PFSK-1 (cell line): ENCODE measurements at regions not wholly inside any gene's neighbourhood (a gene's known extent, or its start where the extent isn't known, plus 50 kb on each side); places are given as distances from the start of the nearest gene placed in this dataset.

Experiments
- FOXP2 ChIP-seq: optimal IDR thresholded peaks from 2 replicates; pipeline ENCODE3; 2011; ENCODE audit warnings: borderline replicate concordance, control low read depth, inconsistent platforms; ENCODE audit not compliant: insufficient read depth; ENCODE audit errors: extremely low read length, extremely low read depth
- POLR2AphosphoS5 ChIP-seq: IDR thresholded peaks from 2 replicates; pipeline ENCODE4 v1.6.1; 2012; ENCODE audit warnings: low read depth, mild to moderate bottlenecking, control low read depth, low read length, moderate library complexity
- SIN3A ChIP-seq: IDR thresholded peaks from 2 replicates; pipeline ENCODE4 v1.6.1; 2012; ENCODE audit warnings: mild to moderate bottlenecking, low read length, moderate library complexity, borderline replicate concordance; ENCODE audit not compliant: insufficient read depth
- TAF1 ChIP-seq: IDR thresholded peaks from 2 replicates; pipeline ENCODE4 v1.6.1; 2012; ENCODE audit warnings: low read length, control low read depth, borderline replicate concordance; ENCODE audit not compliant: insufficient read depth
- TF ChIP-seq, protein P1 (sequence below), 2 experiments: IDR thresholded peaks; 2 replicates each; pipeline versions ENCODE4 v1.6.1 to v1.8.0; 2011 to 2012; ENCODE audit warnings: low read depth in 2 of 2, low read length in 2 of 2, control low read depth in 1 of 2, inconsistent platforms in 1 of 2, mild to moderate bottlenecking in 1 of 2, moderate library complexity in 1 of 2; ENCODE audit not compliant: insufficient read depth in 1 of 2

- TF ChIP-seq POLR2AphosphoS5: no peak
- no peak for TF ChIP-seq SIN3A
- TF ChIP-seq TAF1: no peak
- TF ChIP-seq, protein P1, sequence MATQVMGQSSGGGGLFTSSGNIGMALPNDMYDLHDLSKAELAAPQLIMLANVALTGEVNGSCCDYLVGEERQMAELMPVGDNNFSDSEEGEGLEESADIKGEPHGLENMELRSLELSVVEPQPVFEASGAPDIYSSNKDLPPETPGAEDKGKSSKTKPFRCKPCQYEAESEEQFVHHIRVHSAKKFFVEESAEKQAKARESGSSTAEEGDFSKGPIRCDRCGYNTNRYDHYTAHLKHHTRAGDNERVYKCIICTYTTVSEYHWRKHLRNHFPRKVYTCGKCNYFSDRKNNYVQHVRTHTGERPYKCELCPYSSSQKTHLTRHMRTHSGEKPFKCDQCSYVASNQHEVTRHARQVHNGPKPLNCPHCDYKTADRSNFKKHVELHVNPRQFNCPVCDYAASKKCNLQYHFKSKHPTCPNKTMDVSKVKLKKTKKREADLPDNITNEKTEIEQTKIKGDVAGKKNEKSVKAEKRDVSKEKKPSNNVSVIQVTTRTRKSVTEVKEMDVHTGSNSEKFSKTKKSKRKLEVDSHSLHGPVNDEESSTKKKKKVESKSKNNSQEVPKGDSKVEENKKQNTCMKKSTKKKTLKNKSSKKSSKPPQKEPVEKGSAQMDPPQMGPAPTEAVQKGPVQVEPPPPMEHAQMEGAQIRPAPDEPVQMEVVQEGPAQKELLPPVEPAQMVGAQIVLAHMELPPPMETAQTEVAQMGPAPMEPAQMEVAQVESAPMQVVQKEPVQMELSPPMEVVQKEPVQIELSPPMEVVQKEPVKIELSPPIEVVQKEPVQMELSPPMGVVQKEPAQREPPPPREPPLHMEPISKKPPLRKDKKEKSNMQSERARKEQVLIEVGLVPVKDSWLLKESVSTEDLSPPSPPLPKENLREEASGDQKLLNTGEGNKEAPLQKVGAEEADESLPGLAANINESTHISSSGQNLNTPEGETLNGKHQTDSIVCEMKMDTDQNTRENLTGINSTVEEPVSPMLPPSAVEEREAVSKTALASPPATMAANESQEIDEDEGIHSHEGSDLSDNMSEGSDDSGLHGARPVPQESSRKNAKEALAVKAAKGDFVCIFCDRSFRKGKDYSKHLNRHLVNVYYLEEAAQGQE (IDR thresholded peaks at IDR 0.05; ENCODE audit: insufficient read depth in 1 of 2, low read depth in 2 of 2, low read length in 2 of 2): no peak
- TF ChIP-seq FOXP2: no peak
Observed at GRCh38 chr13:72427757-72428528, 299.5 kb downstream of the MZT1 start.

DNA sequence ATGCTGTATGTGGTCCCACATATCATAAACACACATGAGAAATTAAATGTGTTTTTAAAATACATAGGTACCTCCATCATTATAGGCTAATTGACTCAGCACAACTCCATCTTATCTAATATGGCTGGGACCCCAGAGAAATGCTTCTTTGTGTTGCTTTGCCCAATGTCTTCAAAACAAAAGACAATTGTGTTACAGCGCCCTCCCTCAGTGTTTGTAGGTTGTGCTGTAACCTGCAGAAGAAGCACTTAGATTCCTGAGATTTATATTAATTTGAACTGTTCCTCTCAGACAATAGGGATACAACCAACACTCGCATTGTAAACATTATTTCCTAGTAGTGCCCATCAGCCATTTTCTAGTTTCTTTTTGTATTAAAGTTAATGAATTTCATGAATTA is 303.4 kb downstream of the MZT1 start:
- TF ChIP-seq TAF1: no peak
- TF ChIP-seq SIN3A: no peak
- no peak for TF ChIP-seq FOXP2
- TF ChIP-seq, protein P1 (IDR thresholded peaks at IDR 0.05; ENCODE audit: insufficient read depth in 1 of 2, low read depth in 2 of 2, low read length in 2 of 2): no peak

DNA sequence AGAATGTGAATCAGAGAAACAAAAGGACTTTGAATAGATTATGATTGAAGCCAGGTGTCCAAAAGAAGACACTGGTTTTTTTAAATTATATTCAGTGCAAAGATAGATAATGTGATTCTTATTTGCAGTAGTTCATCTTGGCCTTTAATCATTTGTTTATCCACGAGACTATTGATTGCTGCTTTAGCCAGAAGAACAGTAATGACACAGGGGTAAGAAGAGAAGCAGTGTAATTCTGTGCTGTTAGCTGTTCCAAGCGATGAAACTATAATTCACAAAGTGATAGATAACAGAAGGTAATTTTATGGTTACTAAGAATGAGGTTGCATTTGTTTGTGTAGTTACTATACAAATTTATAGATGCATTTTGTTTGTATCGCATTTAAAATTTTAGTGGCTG is 311.6 kb downstream of the MZT1 start:
- no peak for TF ChIP-seq POLR2AphosphoS5
- no peak for TF ChIP-seq SIN3A
- TF ChIP-seq TAF1: no peak
- no peak for TF ChIP-seq FOXP2
- TF ChIP-seq, protein P1 (IDR thresholded peaks at IDR 0.05; ENCODE audit: insufficient read depth in 1 of 2, low read depth in 2 of 2, low read length in 2 of 2): no peak

DNA sequence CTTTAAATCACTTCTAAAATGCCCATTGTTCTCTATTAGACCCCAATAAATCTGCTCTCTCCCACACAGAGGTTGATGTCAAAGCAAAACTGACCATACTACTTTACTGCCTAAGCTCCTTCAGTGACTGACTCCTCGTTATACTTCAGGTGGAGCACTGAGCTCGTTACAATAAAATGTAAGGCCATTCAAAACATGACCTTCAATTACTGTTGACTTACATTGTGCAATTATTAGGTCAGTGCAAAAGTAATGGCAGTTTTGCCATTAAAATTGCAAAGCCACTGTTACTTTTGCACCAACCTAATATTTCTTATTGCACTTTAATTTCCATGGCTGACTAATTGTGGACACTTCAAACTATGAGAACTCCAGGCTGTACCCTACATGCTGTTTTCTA is 314.9 kb downstream of the MZT1 start:
- TF ChIP-seq TAF1: no peak
- TF ChIP-seq SIN3A: no peak

DNA sequence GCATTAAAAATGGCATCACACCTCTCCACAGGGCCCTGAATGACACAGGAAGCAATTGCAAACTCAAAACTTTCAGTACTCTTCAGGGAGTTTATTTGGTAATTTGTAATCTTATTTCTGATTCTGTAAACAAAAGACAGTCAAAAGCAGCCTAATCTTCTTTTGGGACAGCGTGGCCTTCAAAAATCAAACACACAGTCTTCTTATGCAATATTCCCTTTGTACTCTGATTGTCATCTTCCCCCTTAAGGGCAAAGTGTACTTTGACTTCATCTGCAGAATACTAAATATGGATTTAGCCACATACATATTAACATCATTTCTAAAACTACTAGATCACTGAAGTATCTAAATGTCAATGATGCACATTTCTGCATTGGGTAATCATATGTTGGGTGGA is 322.0 kb downstream of the MZT1 start:
- TF ChIP-seq SIN3A (no peak), POLR2AphosphoS5 (no peak), TAF1 (no peak), FOXP2 (no peak)
- TF ChIP-seq, protein P1 (IDR thresholded peaks at IDR 0.05; ENCODE audit: insufficient read depth in 1 of 2, low read depth in 2 of 2, low read length in 2 of 2): no peak
